ENCODE measurements at regions not wholly inside any gene's neighbourhood (a gene's known extent, or its start where the extent isn't known, plus 50 kb on each side); places are given as distances from the start of the nearest gene placed in this dataset.
"Not testable (repeated sequence)": the region's sequence is repeated elsewhere in the genome, so short reads cannot be mapped to it uniquely, and the experiment has no call there.

- no peaks in the 10 kb centered on the region for H3K36me3 Mint-ChIP-seq
- no peak for DNase-seq (ENCODE audit: low spot score)
- H3K27ac Mint-ChIP-seq: no peak overlapping the region
- H3K4me3 Mint-ChIP-seq: no peak overlapping the region
- peaks cover 6% of the 10 kb centered on the region for H3K4me1 Mint-ChIP-seq
- TF ChIP-seq ZNF671 (CRISPR knock-in tag; IDR thresholded peaks at IDR 0.05): no peak
- no peak for TF ChIP-seq JAZF1 (CRISPR knock-in tag; IDR thresholded peaks at IDR 0.05)
- POLR2A ChIA-PET: no interaction called here
- ATAC-seq: peak; percentile 32; the same call in 1 of the 2 replicates
- CTCF ChIA-PET: interaction anchor here (0.8 to 1.1 kb wide), 2 partner anchors 14 to 124 kb away, joined by 3 read pairs; no protein-coding TSS in a partner anchor
- H3K27me3 Mint-ChIP-seq (ENCODE audit: low read depth): no peaks in the 10 kb centered on the region
- H3K9me3 Mint-ChIP-seq: no peaks in the 10 kb centered on the region
Measured at GRCh38 chr11:87892291-87892690, 283.0 kb downstream of the RAB38 start.

GRCh38 chr11:87889126-87889525 lies 286.1 kb downstream of the RAB38 start:
- DNase-seq (ENCODE audit: low spot score) (no peak), ATAC-seq (peak; percentile 81)
- Mint-ChIP-seq H3K9me3 (no peaks in the 10 kb centered on the region), H3K27me3 (ENCODE audit: low read depth) (no peaks in the 10 kb centered on the region), H3K4me3 (no peak overlapping the region), H3K36me3 (no peaks in the 10 kb centered on the region), H3K4me1 (peaks cover 6% of the 10 kb centered on the region), H3K27ac (no peak overlapping the region)
- ChIA-PET CTCF (interaction anchor here (1.4 kb wide), 1 partner anchor 11 kb away, joined by 3 read pairs; no protein-coding TSS in a partner anchor), POLR2A (no interaction called here)
- TF ChIP-seq ZNF671 (CRISPR knock-in tag; IDR thresholded peaks at IDR 0.05) (no peak), GRHL2 (CRISPR knock-in tag; IDR thresholded peaks at IDR 0.05; ENCODE audit: insufficient replicate concordance, severe bottlenecking) (no peak)

GRCh38 chr11:87885084-87885483 lies 290.2 kb downstream of the RAB38 start:
- POLR2A ChIA-PET; H3K27me3 Mint-ChIP-seq (ENCODE audit: low read depth); ATAC-seq; H3K36me3 Mint-ChIP-seq; CTCF ChIA-PET; H3K9me3 Mint-ChIP-seq; H3K4me1 Mint-ChIP-seq; DNase-seq (ENCODE audit: low spot score); H3K4me3 Mint-ChIP-seq; H3K27ac Mint-ChIP-seq: not testable (repeated sequence)

- Mint-ChIP-seq H3K9me3 (no peaks in the 10 kb centered on the region), H3K4me3 (no peak overlapping the region), H3K4me1 (peaks cover 13% of the 10 kb centered on the region), H3K36me3 (no peaks in the 10 kb centered on the region), H3K27ac (no peak overlapping the region), H3K27me3 (ENCODE audit: low read depth) (no peaks in the 10 kb centered on the region)
- ATAC-seq: no peak
- ChIA-PET CTCF (interaction anchor here (0.9 to 2.0 kb wide), 12 partner anchors 8 to 673 kb away, joined by 3 to 9 read pairs (median 6); no protein-coding TSS in a partner anchor), POLR2A (no interaction called here)
- no peak for DNase-seq (ENCODE audit: low spot score)
- TF ChIP-seq ESRRA (CRISPR knock-in tag; IDR thresholded peaks at IDR 0.05; ENCODE audit: borderline replicate concordance) (no peak), TEAD4 (CRISPR knock-in tag; IDR thresholded peaks at IDR 0.05) (no peak), JUN (CRISPR knock-in tag; IDR thresholded peaks at IDR 0.05) (no peak), ARID4B (CRISPR knock-in tag; IDR thresholded peaks at IDR 0.05; ENCODE audit: borderline replicate concordance) (no peak), ELF4 (CRISPR knock-in tag; IDR thresholded peaks at IDR 0.05; ENCODE audit: low read depth) (no peak), ZNF219 (CRISPR knock-in tag; IDR thresholded peaks at IDR 0.05; ENCODE audit: borderline replicate concordance) (no peak), ERG (CRISPR knock-in tag; IDR thresholded peaks at IDR 0.05) (no peak), ZSCAN18 (CRISPR knock-in tag; IDR thresholded peaks at IDR 0.05) (no peak), ZNF138 (CRISPR knock-in tag; conservative IDR thresholded peaks at IDR 0.05) (no peak), E2F5 (CRISPR knock-in tag; IDR thresholded peaks at IDR 0.05) (no peak), TEAD1 (CRISPR knock-in tag; IDR thresholded peaks at IDR 0.05) (no peak), AR (CRISPR knock-in tag; IDR thresholded peaks at IDR 0.05) (no peak), ZNF263 (CRISPR knock-in tag; IDR thresholded peaks at IDR 0.05; ENCODE audit: low read depth) (no peak), MXD4 (CRISPR knock-in tag; IDR thresholded peaks at IDR 0.05; ENCODE audit: borderline replicate concordance) (no peak), MLX (CRISPR knock-in tag; IDR thresholded peaks at IDR 0.05) (no peak)
Measured at GRCh38 chr11:87879118-87879517, 296.1 kb downstream of the RAB38 start.
